ENCODE measurements at regions not wholly inside any gene's neighbourhood (a gene's known extent, or its start where the extent isn't known, plus 50 kb on each side); places are given as distances from the start of the nearest gene placed in this dataset.
"Not testable (repeated sequence)": the region's sequence is repeated elsewhere in the genome, so short reads cannot be mapped to it uniquely, and the experiment has no call there.

DNA sequence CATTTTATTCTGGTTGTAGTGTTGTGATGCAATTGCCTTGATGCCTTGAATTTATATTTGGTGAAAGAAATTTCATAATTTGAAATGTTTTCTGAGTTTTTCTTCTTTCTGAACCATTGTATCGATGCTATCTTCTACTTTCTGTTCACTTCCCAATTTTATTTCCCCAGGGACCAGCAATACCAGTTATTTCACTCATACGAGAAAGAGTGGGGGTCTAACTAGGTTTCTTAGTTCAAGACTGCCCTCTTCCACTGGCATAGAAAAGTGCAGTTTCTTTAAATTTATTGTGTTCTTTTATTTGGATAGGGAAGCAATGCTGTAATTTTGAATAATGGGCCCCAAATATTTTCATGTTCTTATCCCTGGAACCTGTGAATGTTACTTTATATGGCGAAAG lies 544.0 kb upstream of the ADGRL3 start:
- Mint-ChIP-seq H3K4me1 (peaks cover 0 to 5% (median 0%) of the 10 kb centered on the region in 4 donors), H3K4me3 (no peak overlapping the region), H3K9me3 (peaks cover 0 to 33% (median 11%) of the 10 kb centered on the region in 9 donors), H3K36me3 (peaks cover 0 to 4% (median 0%) of the 10 kb centered on the region in 3 donors), H3K27ac (no peak overlapping the region), H3K27me3 (no peaks in the 10 kb centered on the region)
- POLR2A ChIA-PET: no interaction called here
- no peak for DNase-seq
- no peak for ATAC-seq

DNA sequence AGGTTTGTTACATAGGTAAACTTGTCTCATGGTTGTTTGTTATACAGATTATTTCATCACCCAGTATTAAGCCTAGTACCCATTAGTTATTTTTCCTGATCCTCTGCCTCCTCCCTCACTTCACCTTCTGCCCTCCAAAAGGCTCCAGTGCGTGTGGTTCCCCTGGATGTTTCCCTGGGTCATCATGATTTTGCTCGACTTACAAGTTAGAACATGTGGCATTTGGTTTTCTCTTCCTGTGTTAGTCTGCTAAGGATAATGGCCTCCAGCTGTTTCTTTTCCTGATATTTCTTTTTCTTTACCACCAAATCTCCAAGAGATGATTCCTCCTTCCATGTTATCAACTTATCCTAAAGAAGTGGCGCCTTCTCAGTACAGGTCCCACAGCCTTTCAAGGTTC lies 543.1 kb upstream of the ADGRL3 start:
- no peak for ATAC-seq
- H3K4me3 Mint-ChIP-seq: no peak overlapping the region
- POLR2A ChIA-PET: no interaction called here

DNA sequence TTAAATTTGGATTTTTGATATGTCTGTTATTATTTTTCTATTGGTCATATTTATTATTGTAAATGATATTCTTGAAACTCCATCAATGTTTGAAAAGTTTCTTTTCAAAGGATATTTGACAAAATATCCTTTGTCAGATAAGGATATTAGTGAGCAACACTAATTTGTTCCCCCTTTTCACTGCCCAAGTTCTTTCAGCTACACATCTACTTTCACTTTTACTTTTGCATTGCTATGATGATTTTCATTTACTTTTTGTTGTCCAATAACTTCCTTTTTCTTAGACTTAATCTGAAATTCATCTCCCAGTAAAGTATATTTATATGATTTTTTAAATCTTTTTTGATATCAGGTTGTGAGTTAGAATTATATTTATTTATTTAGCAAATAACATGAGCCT lies 542.3 kb upstream of the ADGRL3 start:
- H3K9me3 Mint-ChIP-seq: peaks cover 0 to 38% (median 12%) of the 10 kb centered on the region in 9 donors
- ATAC-seq (no peak), DNase-seq (no peak)
- POLR2A ChIA-PET: no interaction called here
- no peak overlapping the region for H3K27ac Mint-ChIP-seq
- no peak overlapping the region for H3K4me3 Mint-ChIP-seq
- H3K4me1 Mint-ChIP-seq: peaks cover 0 to 5% (median 0%) of the 10 kb centered on the region in 4 donors
- peaks cover 0 to 4% (median 0%) of the 10 kb centered on the region in 3 donors for H3K36me3 Mint-ChIP-seq
- no peaks in the 10 kb centered on the region for H3K27me3 Mint-ChIP-seq

More for the DNA sequence above, 543.1 kb upstream of the ADGRL3 start:
- no peaks in the 10 kb centered on the region for H3K27me3 Mint-ChIP-seq
- H3K9me3 Mint-ChIP-seq: peaks cover 0 to 38% (median 12%) of the 10 kb centered on the region in 9 donors
- DNase-seq: no peak
- H3K4me1 Mint-ChIP-seq: peaks cover 0 to 5% (median 0%) of the 10 kb centered on the region in 4 donors
- H3K27ac Mint-ChIP-seq: no peak overlapping the region
- peaks cover 0 to 4% (median 0%) of the 10 kb centered on the region in 3 donors for H3K36me3 Mint-ChIP-seq

DNA sequence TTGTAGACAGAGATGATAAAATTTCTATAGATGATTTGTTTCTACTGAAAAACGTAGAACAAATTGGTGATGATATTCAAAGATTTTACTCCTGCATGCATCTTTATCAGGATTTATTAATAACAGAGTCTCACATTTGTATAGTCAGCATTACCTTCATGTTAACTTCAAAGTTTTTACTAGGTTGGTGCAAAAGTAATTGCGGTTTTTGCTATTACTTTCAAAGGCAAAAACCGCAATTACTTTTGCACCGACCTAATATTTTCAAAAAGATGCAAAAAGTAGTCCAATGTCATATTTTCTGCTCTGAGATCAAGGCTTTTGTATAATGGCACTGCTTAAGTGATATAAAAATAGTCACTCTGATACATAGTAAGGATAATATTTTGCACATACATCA lies 536.4 kb upstream of the ADGRL3 start:
- POLR2A ChIA-PET: no interaction called here
- Mint-ChIP-seq H3K9me3 (peaks cover 0 to 30% (median 12%) of the 10 kb centered on the region in 9 donors), H3K4me3 (no peak overlapping the region), H3K27ac (no peak overlapping the region), H3K27me3 (no peaks in the 10 kb centered on the region), H3K36me3 (no peaks in the 10 kb centered on the region), H3K4me1 (peaks cover 0 to 3% (median 0%) of the 10 kb centered on the region in 4 donors)
- DNase-seq (no peak), ATAC-seq (no peak)

DNA sequence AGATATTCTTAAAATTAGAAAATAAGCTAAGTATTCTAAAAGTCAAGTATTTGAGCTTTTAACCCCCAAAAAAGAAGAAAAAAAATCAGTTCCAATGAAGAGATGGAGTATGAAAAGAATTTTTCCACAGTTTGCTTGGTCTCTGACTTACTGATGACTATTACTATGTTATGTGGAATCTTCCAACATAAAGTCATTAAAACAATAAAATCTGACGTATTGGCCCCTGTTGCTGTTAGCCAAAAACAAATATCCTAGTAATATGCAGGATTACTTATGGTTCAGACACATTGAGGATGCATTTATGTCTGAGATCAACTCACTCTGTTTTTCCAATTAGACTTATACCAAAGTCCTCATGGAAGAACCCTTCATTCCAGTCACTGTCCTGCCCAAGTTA lies 517.2 kb upstream of the ADGRL3 start:
- H3K27ac Mint-ChIP-seq: no peak overlapping the region
- H3K4me1 Mint-ChIP-seq: no peaks in the 10 kb centered on the region
- peaks cover 0 to 5% (median 0%) of the 10 kb centered on the region in 3 donors for H3K36me3 Mint-ChIP-seq
- ATAC-seq (no peak), DNase-seq (no peak)
- H3K9me3 Mint-ChIP-seq: peaks cover 0 to 10% (median 3%) of the 10 kb centered on the region in 9 donors
- H3K27me3 Mint-ChIP-seq: no peaks in the 10 kb centered on the region
- POLR2A ChIA-PET: no interaction called here
- no peak overlapping the region for H3K4me3 Mint-ChIP-seq

DNA sequence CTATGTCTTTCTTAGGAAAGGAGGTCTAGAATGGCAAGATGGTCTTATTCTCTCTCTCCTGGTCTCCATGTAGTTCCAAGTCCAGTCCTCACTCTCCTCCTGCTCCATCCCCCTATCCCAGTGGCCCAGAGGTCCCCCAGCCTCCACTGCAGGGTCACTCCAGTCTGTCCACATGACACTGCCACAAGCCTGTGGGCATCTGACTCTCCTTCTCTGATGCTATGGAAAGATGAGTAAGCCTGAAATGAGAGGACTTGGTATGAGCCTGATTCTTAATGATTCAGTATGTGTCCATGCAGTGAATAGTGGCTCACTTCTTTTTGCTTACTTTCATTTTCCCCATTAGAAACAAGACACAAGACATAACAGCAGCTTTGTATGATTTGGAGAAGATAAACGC lies 516.8 kb upstream of the ADGRL3 start:
- Mint-ChIP-seq H3K4me1 (no peaks in the 10 kb centered on the region), H3K27ac (no peak overlapping the region), H3K9me3 (peaks cover 0 to 9% (median 3%) of the 10 kb centered on the region in 9 donors), H3K27me3 (no peaks in the 10 kb centered on the region), H3K4me3 (no peak overlapping the region), H3K36me3 (peaks cover 0 to 5% (median 0%) of the 10 kb centered on the region in 3 donors)
- POLR2A ChIA-PET: no interaction called here
- DNase-seq (no peak), ATAC-seq (no peak)

DNA sequence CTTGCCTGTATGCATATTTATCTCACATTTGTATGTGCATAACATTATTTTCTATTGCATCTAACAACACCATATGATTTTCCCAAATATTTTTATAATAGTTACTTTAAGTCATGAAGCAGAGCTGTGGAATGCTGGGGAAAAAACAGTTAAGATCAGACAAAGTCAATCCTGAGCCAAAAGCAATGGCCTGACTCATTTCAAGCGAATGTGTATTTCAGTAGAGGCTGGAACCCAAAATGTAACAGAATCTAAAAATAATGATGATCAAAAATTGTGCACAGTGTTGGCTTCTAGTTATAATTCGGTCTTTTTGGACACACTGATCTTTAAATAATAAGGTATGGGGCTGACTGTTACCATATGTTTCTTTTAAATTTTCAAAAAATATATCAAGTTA lies 516.2 kb upstream of the ADGRL3 start:
- peaks cover 0 to 13% (median 3%) of the 10 kb centered on the region in 9 donors for H3K9me3 Mint-ChIP-seq
- H3K27ac Mint-ChIP-seq: no peak overlapping the region
- no peaks in the 10 kb centered on the region for H3K27me3 Mint-ChIP-seq
- ATAC-seq (no peak), DNase-seq (no peak)
- POLR2A ChIA-PET: no interaction called here
- peaks cover 0 to 5% (median 0%) of the 10 kb centered on the region in 3 donors for H3K36me3 Mint-ChIP-seq
- H3K4me1 Mint-ChIP-seq: no peaks in the 10 kb centered on the region
- H3K4me3 Mint-ChIP-seq: no peak overlapping the region

DNA sequence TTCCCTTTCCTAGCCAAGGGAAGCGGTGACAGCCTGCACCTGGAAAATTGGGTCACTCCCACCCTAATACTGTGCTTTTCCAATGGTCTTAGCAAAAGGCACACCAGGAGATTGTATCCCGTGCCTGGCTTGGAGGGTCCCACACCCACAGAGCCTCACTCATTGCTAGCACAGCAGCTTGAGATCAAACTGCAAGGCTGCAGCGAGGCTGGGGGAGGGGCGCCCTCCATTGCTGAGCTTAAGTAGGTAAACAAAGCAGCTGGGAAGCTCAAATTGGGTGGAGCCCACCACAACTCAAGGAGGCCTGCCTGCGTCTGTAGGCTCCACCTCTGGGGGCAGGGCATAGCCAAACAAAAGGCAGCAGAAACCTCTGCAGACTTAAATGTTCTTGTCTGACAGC lies 504.1 kb upstream of the ADGRL3 start:
- H3K36me3 Mint-ChIP-seq, H3K4me3 Mint-ChIP-seq, POLR2A ChIA-PET, ATAC-seq, H3K4me1 Mint-ChIP-seq, H3K27me3 Mint-ChIP-seq, H3K27ac Mint-ChIP-seq, DNase-seq: not testable (repeated sequence)
- peaks cover 7 to 73% (median 26%) of the 10 kb centered on the region in 9 donors for H3K9me3 Mint-ChIP-seq

DNA sequence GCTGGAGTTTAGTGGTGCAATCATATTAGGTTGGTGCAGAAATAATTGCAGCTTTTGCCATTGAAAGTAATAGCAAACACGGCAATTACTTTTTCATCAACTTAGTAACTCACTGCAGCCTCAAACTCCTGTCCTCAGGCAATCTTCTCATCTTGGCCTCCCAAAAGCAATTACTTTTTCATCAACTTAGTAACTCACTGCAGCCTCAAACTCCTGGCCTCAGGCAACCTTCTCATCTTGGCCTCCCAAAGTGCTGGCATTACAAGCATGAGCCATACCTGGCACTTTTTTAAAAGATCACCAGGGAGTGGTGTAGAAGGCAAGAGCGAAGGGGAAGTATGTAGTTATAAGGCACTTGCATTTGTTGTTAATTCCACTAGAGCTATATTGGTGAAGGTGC lies 491.1 kb upstream of the ADGRL3 start:
- H3K9me3 Mint-ChIP-seq: peaks cover 0 to 37% (median 10%) of the 10 kb centered on the region in 9 donors
- DNase-seq: no peak
- ATAC-seq: no peak
- H3K27ac Mint-ChIP-seq: no peak overlapping the region
- no peaks in the 10 kb centered on the region for H3K36me3 Mint-ChIP-seq
- POLR2A ChIA-PET: no interaction called here
- H3K4me3 Mint-ChIP-seq: no peak overlapping the region
- no peaks in the 10 kb centered on the region for H3K27me3 Mint-ChIP-seq
- H3K4me1 Mint-ChIP-seq: no peaks in the 10 kb centered on the region

DNA sequence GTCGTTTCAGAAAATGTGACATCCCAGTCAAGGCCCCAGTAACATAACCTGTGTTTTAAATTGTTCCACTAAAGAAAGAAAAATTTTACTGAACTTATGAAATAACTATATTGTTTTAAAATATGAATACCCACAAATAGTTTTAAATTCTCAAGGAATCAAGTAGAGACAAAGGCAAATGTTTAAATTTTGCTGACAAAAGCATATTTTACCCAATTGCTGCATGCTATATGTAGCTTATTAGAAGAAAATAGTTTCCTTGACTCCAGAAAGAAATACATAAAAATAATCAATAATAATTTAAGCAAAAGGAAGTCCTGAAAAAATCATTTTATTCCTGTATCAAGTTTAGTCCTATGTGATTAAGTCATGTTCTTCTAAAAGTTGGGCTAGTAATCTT lies 481.3 kb upstream of the ADGRL3 start:
- ATAC-seq (no peak), DNase-seq (no peak)
- Mint-ChIP-seq H3K27me3 (no peaks in the 10 kb centered on the region), H3K4me3 (no peak overlapping the region), H3K36me3 (no peaks in the 10 kb centered on the region), H3K27ac (no peak overlapping the region), H3K4me1 (no peaks in the 10 kb centered on the region), H3K9me3 (peaks cover 0 to 18% (median 4%) of the 10 kb centered on the region in 9 donors)
- POLR2A ChIA-PET: no interaction called here

DNA sequence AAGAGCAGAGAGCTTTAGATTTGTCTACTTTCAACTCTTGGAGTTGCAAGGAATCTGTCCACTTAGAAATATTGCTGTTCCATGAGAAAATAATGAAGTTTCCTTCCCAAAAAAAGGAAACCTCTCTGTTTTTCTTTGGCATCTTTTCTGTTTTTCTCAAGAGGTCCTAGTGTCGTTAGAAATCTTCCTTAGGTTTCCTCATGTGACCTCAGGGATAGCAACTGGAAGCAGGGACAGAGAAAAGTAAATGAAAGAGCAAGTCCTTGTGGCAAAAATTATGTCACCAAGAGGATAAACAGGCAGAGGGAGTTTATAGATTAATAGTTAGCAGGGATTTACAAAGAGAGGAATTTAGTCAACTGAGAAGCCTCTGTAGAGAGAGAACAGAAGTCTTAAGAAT lies 478.4 kb upstream of the ADGRL3 start:
- Mint-ChIP-seq H3K4me1 (no peaks in the 10 kb centered on the region), H3K4me3 (no peak overlapping the region), H3K36me3 (no peaks in the 10 kb centered on the region), H3K27ac (no peak overlapping the region), H3K27me3 (no peaks in the 10 kb centered on the region), H3K9me3 (peaks cover 5 to 18% (median 11%) of the 10 kb centered on the region in 9 donors)
- POLR2A ChIA-PET: no interaction called here
- DNase-seq (no peak), ATAC-seq (no peak)

DNA sequence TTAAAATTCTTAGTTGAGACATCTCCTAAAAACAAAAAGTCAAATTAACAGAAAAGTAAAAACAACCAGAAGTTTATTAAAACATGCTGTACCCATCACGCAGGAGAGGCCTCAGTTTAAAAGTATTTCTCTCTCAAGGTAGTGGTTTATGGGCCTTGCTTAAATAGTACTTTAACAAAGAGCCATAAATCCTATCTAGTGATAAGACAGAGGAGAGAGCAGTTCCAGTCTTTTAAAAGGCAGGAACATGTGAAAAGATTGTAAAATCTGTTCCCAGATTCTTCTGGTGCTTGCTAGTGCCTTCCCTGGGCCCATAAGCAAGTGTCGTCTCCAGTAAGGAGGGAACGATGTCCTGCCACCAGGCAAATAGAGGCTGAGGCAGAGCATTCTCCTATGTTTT lies 476.3 kb upstream of the ADGRL3 start:
- POLR2A ChIA-PET: no interaction called here
- no peak overlapping the region for H3K27ac Mint-ChIP-seq
- peaks cover 5 to 27% (median 11%) of the 10 kb centered on the region in 9 donors for H3K9me3 Mint-ChIP-seq
- ATAC-seq: no peak
- DNase-seq: no peak
- H3K36me3 Mint-ChIP-seq: no peaks in the 10 kb centered on the region
- no peaks in the 10 kb centered on the region for H3K4me1 Mint-ChIP-seq
- no peaks in the 10 kb centered on the region for H3K27me3 Mint-ChIP-seq
- no peak overlapping the region for H3K4me3 Mint-ChIP-seq

DNA sequence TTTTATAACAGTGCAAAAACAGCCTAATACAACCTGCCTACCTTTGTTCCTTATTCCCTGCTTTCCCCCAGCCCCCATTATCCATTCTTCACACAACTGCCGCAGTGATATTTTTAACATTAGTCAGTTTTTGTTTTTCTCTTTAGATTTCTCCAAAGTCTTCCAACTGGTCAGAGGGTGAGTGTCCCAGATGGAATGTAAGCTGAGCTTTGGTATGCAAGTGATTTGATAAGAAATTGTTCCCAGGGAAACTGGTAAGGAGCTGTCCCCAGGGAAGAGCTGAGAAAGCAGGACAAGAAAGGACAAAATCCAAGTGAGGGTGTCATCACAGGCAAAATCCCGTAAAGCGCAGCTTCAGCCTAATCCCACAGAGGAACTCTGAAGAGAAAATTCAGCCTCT lies 475.5 kb upstream of the ADGRL3 start:
- no peaks in the 10 kb centered on the region for H3K4me1 Mint-ChIP-seq
- POLR2A ChIA-PET: no interaction called here
- no peak overlapping the region for H3K27ac Mint-ChIP-seq
- peaks cover 5 to 32% (median 11%) of the 10 kb centered on the region in 9 donors for H3K9me3 Mint-ChIP-seq
- H3K27me3 Mint-ChIP-seq: no peaks in the 10 kb centered on the region
- no peaks in the 10 kb centered on the region for H3K36me3 Mint-ChIP-seq
- no peak for DNase-seq
- ATAC-seq: no peak
- no peak overlapping the region for H3K4me3 Mint-ChIP-seq

DNA sequence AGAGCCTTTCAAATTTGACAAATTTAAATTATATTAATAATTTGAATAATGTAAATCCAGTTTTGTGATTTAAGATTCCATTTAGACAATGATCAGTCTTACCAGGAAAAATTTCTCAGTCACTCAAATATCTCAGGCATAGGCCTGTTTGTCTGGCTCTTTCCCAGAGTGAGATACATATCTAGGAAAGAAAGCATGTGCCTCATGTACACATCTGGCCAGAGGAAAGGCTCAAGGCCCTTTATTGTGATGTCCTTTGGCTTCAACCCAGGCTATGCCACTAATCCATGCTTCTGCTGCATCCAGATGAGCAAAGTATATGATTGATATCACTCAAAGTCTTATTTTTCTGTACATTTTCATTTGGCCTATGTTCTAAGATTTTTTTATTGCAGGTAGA lies 473.3 kb upstream of the ADGRL3 start:
- Mint-ChIP-seq H3K9me3 (peaks cover 5 to 32% (median 11%) of the 10 kb centered on the region in 9 donors), H3K27me3 (no peaks in the 10 kb centered on the region)
- POLR2A ChIA-PET: no interaction called here

More for the DNA sequence above, 473.3 kb upstream of the ADGRL3 start:
- Mint-ChIP-seq H3K27ac (no peak overlapping the region), H3K36me3 (no peaks in the 10 kb centered on the region), H3K4me1 (no peaks in the 10 kb centered on the region), H3K4me3 (no peak overlapping the region)
- DNase-seq: no peak
- ATAC-seq: no peak
